ENCODE measurements at regions not wholly inside any gene's neighbourhood (a gene's known extent, or its start where the extent isn't known, plus 50 kb on each side); places are given as distances from the start of the nearest gene placed in this dataset.

DNA sequence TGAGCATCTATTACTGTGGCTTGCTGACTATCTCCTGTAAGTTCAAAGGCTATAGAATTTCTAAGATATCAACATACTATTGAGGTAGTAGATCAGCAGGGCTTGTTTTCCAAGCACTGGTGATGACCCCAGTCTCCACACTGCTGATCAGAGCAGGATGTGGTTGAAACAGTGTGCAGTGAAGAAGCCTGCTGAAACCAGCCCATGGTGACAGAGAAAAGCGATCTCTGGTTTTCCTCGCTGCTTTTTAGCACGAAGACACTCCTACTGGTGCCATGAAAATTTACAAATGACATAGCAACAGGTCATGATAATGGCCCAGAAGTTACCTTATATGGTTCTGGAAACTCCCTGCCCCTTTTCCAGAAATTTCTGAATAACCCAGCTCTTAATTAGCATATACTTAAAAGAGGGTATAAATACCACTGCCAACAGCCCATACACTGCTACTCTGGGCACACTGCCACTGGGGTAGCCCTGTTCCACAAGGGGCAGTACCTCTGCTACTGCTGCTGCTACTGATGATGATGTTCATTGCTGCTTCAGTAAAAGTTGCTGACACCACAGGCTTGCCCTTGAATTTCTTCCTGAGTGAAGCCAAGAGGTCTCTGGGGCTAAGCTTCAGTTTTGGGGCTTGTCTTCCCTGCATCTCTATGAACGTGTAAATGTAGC is 1689.5 kb upstream of the PCDH10 start:
- H3K79me2 ChIP-seq (ENCODE audit: control insufficient read depth, insufficient read depth, low read length), result no peaks in the 10 kb centered on the region
- no peak overlapping the region for H3K4me3 ChIP-seq
- DNase-seq (ENCODE audit: extremely low read depth in 1 of 4, low spot score in 3 of 4) (no peak), FAIRE-seq (no peak), ATAC-seq (no peak)
- no peaks in the 10 kb centered on the region for H3K36me3 ChIP-seq (ENCODE audit: control insufficient read depth, insufficient read depth, low read length)
- ChIA-PET CTCF (ENCODE audit: low intra/inter-chr PET ratio) (no interaction called here), POLR2A (no interaction called here)
- no peaks in the 10 kb centered on the region for H3K4me1 ChIP-seq (replicated peaks in 1 of 2; ENCODE audit: control insufficient read depth in 2 of 2, insufficient read depth in 2 of 2, low read length in 2 of 2)
- no peak overlapping the region for H3K9ac ChIP-seq (ENCODE audit: insufficient read depth in 1 of 2, low read depth in 2 of 2, low read length in 2 of 2)
- intact Hi-C loops (cut with micrococcal nuclease) (no loop called here), in situ Hi-C loops (cut with MboI) (no loop called here)
- WGBS (ENCODE audit: insufficient coverage, low coverage, missing lambda C conversion rate), result 0% methylated on average over 4 of the region's 4 CpGs
- H2AFZ ChIP-seq (ENCODE audit: low read depth, low read length), result no peak overlapping the region
- no peak overlapping the region for H3K4me2 ChIP-seq (ENCODE audit: insufficient read depth, low read length)
- H4K20me1 ChIP-seq (replicated peaks; ENCODE audit: control insufficient read depth, insufficient read depth, low read length), result no peaks in the 10 kb centered on the region
- no peaks in the 10 kb centered on the region for H3K27me3 ChIP-seq (ENCODE audit: control insufficient read depth in 2 of 2, insufficient read depth in 2 of 2, low read length in 2 of 2)
- no peak overlapping the region for H3K27ac ChIP-seq (ENCODE audit: extremely low read depth, low read depth, low read length)
- no TSS peak for BruUV-seq (replicated peaks)
- H3K9me1 ChIP-seq (ENCODE audit: control insufficient read depth, insufficient read depth, low read length), result no peaks in the 10 kb centered on the region
- no peaks in the 10 kb centered on the region for H3K9me3 ChIP-seq (replicated peaks; ENCODE audit: control insufficient read depth, insufficient read depth, low read depth, low read length)
- TF ChIP-seq, protein P1, sequence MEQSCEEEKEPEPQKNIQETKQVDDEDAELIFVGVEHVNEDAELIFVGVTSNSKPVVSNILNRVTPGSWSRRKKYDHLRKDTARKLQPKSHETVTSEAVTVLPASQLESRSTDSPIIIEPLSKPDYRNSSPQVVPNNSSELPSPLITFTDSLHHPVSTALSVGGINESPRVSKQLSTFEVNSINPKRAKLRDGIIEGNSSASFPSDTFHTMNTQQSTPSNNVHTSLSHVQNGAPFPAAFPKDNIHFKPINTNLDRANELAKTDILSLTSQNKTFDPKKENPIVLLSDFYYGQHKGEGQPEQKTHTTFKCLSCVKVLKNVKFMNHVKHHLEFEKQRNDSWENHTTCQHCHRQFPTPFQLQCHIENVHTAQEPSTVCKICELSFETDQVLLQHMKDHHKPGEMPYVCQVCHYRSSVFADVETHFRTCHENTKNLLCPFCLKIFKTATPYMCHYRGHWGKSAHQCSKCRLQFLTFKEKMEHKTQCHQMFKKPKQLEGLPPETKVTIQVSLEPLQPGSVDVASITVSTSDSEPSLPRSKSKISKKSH (CRISPR knock-in tag; IDR thresholded peaks at IDR 0.05), result no peak
- TF ChIP-seq FOXK1 (CRISPR knock-in tag; IDR thresholded peaks at IDR 0.05; ENCODE audit: borderline replicate concordance) (no peak), ZNF140 (CRISPR knock-in tag; IDR thresholded peaks at IDR 0.05) (no peak), ERF (CRISPR knock-in tag; IDR thresholded peaks at IDR 0.05) (no peak), KLF13 (tag; IDR thresholded peaks at IDR 0.05; ENCODE audit: borderline replicate concordance, low read depth) (no peak), ZBTB8A (IDR thresholded peaks at IDR 0.05; ENCODE audit: partially characterized antibody) (no peak), MED1 (CRISPR knock-in tag; IDR thresholded peaks at IDR 0.05; ENCODE audit: borderline replicate concordance) (no peak)
- TF ChIP-seq, protein P2, sequence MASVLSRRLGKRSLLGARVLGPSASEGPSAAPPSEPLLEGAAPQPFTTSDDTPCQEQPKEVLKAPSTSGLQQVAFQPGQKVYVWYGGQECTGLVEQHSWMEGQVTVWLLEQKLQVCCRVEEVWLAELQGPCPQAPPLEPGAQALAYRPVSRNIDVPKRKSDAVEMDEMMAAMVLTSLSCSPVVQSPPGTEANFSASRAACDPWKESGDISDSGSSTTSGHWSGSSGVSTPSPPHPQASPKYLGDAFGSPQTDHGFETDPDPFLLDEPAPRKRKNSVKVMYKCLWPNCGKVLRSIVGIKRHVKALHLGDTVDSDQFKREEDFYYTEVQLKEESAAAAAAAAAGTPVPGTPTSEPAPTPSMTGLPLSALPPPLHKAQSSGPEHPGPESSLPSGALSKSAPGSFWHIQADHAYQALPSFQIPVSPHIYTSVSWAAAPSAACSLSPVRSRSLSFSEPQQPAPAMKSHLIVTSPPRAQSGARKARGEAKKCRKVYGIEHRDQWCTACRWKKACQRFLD (CRISPR knock-in tag; IDR thresholded peaks at IDR 0.05), result no peak
- TF ChIP-seq, protein P3, sequence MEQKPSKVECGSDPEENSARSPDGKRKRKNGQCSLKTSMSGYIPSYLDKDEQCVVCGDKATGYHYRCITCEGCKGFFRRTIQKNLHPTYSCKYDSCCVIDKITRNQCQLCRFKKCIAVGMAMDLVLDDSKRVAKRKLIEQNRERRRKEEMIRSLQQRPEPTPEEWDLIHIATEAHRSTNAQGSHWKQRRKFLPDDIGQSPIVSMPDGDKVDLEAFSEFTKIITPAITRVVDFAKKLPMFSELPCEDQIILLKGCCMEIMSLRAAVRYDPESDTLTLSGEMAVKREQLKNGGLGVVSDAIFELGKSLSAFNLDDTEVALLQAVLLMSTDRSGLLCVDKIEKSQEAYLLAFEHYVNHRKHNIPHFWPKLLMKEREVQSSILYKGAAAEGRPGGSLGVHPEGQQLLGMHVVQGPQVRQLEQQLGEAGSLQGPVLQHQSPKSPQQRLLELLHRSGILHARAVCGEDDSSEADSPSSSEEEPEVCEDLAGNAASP (IDR thresholded peaks at IDR 0.05), result no peak
- TF ChIP-seq, protein P4, sequence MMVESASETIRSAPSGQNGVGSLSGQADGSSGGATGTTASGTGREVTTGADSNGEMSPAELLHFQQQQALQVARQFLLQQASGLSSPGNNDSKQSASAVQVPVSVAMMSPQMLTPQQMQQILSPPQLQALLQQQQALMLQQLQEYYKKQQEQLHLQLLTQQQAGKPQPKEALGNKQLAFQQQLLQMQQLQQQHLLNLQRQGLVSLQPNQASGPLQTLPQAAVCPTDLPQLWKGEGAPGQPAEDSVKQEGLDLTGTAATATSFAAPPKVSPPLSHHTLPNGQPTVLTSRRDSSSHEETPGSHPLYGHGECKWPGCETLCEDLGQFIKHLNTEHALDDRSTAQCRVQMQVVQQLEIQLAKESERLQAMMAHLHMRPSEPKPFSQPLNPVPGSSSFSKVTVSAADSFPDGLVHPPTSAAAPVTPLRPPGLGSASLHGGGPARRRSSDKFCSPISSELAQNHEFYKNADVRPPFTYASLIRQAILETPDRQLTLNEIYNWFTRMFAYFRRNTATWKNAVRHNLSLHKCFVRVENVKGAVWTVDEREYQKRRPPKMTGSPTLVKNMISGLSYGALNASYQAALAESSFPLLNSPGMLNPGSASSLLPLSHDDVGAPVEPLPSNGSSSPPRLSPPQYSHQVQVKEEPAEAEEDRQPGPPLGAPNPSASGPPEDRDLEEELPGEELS (CRISPR knock-in tag; IDR thresholded peaks at IDR 0.05; ENCODE audit: borderline replicate concordance), result no peak
- TF ChIP-seq, protein P5, sequence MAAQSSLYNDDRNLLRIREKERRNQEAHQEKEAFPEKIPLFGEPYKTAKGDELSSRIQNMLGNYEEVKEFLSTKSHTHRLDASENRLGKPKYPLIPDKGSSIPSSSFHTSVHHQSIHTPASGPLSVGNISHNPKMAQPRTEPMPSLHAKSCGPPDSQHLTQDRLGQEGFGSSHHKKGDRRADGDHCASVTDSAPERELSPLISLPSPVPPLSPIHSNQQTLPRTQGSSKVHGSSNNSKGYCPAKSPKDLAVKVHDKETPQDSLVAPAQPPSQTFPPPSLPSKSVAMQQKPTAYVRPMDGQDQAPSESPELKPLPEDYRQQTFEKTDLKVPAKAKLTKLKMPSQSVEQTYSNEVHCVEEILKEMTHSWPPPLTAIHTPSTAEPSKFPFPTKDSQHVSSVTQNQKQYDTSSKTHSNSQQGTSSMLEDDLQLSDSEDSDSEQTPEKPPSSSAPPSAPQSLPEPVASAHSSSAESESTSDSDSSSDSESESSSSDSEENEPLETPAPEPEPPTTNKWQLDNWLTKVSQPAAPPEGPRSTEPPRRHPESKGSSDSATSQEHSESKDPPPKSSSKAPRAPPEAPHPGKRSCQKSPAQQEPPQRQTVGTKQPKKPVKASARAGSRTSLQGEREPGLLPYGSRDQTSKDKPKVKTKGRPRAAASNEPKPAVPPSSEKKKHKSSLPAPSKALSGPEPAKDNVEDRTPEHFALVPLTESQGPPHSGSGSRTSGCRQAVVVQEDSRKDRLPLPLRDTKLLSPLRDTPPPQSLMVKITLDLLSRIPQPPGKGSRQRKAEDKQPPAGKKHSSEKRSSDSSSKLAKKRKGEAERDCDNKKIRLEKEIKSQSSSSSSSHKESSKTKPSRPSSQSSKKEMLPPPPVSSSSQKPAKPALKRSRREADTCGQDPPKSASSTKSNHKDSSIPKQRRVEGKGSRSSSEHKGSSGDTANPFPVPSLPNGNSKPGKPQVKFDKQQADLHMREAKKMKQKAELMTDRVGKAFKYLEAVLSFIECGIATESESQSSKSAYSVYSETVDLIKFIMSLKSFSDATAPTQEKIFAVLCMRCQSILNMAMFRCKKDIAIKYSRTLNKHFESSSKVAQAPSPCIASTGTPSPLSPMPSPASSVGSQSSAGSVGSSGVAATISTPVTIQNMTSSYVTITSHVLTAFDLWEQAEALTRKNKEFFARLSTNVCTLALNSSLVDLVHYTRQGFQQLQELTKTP (IDR thresholded peaks at IDR 0.05; ENCODE audit: low read depth in 1 of 2, partially characterized antibody in 2 of 2), result no peak
